ENCODE measurements at regions not wholly inside any gene's neighbourhood (a gene's known extent, or its start where the extent isn't known, plus 50 kb on each side); places are given as distances from the start of the nearest gene placed in this dataset.

DNA sequence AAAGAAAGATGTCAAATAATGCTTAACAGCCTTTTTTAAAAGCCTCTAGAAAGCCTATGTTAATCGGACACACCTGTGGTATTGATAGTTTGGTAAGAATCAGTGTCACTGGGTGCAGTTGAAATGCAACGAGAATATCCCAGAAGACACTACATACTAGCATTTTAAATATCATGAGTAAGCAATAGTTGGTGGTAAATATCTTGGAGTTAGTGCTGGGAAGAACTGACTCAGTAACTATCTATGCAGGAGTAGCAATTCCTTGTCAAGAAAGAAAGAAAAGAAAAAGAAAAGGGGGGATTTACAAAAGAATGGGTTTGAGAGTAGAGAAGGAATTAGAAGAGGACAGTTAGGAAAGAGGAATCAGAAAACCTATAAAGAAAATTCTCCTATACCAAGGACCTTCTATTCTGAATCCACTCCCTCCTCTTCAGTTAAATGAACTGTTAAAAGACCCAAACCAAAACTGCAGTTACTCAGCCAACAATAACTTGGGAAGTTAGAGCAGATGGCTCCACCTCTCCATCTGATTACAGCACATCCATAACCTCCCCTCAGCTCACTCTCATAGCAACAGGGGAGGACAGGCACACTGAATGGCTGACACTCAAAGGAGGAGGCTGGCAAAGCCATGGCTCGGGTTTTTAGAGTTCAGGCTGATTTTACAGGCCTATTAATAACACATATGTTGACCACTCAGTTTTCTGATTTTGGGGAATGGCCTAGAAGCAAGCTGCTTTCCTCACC lies 207.6 kb upstream of the MDFIC2 start:
- no peak for TF ChIP-seq POLR2AphosphoS5 (IDR thresholded peaks at IDR 0.05)
- no peak for TF ChIP-seq EP300 (IDR thresholded peaks at IDR 0.05)
- no peak for TF ChIP-seq CTCF (IDR thresholded peaks at IDR 0.05)
- no peak for TF ChIP-seq POLR2A (IDR thresholded peaks at IDR 0.05)
- H3K4me3 ChIP-seq: no peak overlapping the region
- no peaks in the 10 kb centered on the region for H3K36me3 ChIP-seq
- no peak overlapping the region for H3K27ac ChIP-seq
- H3K4me1 ChIP-seq: peaks cover 0 to 4% (median 0%) of the 10 kb centered on the region in 4 donors
- WGBS, 5 donors: 79 to 89% (median 88%) methylated on average over 3 of the region's 3 CpGs
- H3K9me3 ChIP-seq: no peaks in the 10 kb centered on the region
- DNase-seq: peak in 1 of 2 donors; percentile 23
- intact Hi-C loops (cut with DNase I; ENCODE audit: low total_unique reads): no loop called here
- no peaks in the 10 kb centered on the region for H3K27me3 ChIP-seq

DNA sequence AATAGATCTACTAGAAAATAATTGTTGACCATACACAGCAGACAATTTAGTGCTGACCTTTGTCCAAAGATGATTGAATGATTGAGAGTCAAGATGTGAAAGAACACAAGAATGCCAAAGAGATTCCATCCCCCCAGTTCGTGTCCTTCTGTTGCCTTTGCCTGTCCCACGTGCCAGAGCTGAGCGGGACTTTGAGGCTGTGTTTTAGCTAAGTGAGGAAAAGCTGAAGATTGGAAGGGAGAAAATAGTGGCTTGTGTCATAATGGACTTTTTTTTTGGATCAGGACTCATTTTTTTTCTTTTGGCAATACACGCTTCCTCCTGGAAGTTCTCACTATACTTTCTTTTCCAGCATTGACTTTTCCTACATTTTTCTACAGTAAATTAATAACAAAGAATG lies 206.6 kb upstream of the MDFIC2 start:
- Histone ChIP-seq H3K4me3 (no peak overlapping the region), H3K27me3 (no peaks in the 10 kb centered on the region), H3K36me3 (no peaks in the 10 kb centered on the region), H3K9me3 (no peaks in the 10 kb centered on the region), H3K27ac (no peak overlapping the region), H3K4me1 (peaks cover 0 to 4% (median 0%) of the 10 kb centered on the region in 4 donors)
- intact Hi-C loops (cut with DNase I; ENCODE audit: low total_unique reads): no loop called here
- TF ChIP-seq POLR2A (IDR thresholded peaks at IDR 0.05) (no peak), EP300 (IDR thresholded peaks at IDR 0.05) (no peak), POLR2AphosphoS5 (IDR thresholded peaks at IDR 0.05) (no peak), CTCF (IDR thresholded peaks at IDR 0.05) (no peak)
- 83 to 93% (median 87%) methylated on average over 4 of the region's 4 CpGs for WGBS, 5 donors
- no peak for DNase-seq

DNA sequence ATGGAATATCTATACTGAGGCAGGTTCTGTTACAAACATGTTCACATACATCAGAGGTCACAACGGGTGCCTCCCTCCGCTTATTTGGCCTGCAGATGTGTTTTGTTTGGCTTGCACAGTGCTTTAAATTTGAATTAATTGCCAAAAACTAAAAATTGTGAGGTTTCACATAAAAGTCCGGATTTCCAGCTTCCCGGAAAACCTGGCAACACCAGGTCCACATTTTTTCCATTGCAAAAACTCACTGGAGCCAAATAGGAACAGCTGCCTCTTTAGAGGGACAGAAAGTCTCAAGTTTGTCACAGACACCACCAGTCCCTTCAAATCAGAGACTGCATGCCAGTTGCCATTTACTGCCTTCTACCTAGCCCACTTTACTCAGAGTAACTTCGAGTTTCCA lies 205.9 kb upstream of the MDFIC2 start:
- intact Hi-C loops (cut with DNase I; ENCODE audit: low total_unique reads): no loop called here

More for the DNA sequence above, 205.9 kb upstream of the MDFIC2 start:
- 73 to 76% (median 75%) methylated on average over 5 of the region's 5 CpGs for WGBS, 5 donors
- Histone ChIP-seq H3K4me1 (peaks cover 0 to 4% (median 0%) of the 10 kb centered on the region in 4 donors), H3K27ac (no peak overlapping the region), H3K27me3 (no peaks in the 10 kb centered on the region), H3K9me3 (no peaks in the 10 kb centered on the region), H3K4me3 (no peak overlapping the region), H3K36me3 (no peaks in the 10 kb centered on the region)
- peak in 1 of 2 donors; percentile 19 for DNase-seq
- TF ChIP-seq CTCF (IDR thresholded peaks at IDR 0.05): no peak
- TF ChIP-seq POLR2A (IDR thresholded peaks at IDR 0.05): no peak
- no peak for TF ChIP-seq EP300 (IDR thresholded peaks at IDR 0.05)
- TF ChIP-seq POLR2AphosphoS5 (IDR thresholded peaks at IDR 0.05): no peak

Measured in stomach (tissue), 8 donors.